HCT116 (cell line): ENCODE measurements at regions not wholly inside any gene's neighbourhood (a gene's known extent, or its start where the extent isn't known, plus 50 kb on each side); places are given as distances from the start of the nearest gene placed in this dataset.

Experiments
- ATAC-seq: fragments of 200-7000 bp; cut with Tn5 transposase; 2 replicates; pipeline ENCODE4 v1.9.1; 2020; ENCODE audit warnings: mild to moderate bottlenecking, moderate library complexity
- BruUV-seq: library from RNA; stranded (reverse); fragments of 400-500 nt; replicated peaks from 2 replicates; lab custom pipeline; 2021; lab: Mats Ljungman, UMichigan
- CTCF ChIA-PET: fragments of 300-600 bp; sonication (Branson Sonifier 250); formaldehyde crosslinking; loops from one replicate; lab custom pipeline; 2021; ENCODE audit warnings: antibody characterized with exemption; lab: Charles Lee
- POLR2A ChIA-PET: fragments of 300-600, 350-600 bp; sonication (Branson Sonifier 250); formaldehyde crosslinking; loops from one replicate; lab custom pipeline; 2021; ENCODE audit warnings: antibody characterized with exemption; lab: Charles Lee
- RAD21 ChIA-PET, 2 experiments: fragments of 300-600 bp; sonication (Branson Sonifier 250); formaldehyde crosslinking; loops; one replicate each; lab custom pipeline; 2023; ENCODE audit warnings: low total read pairs in 2 of 2; ENCODE audit not compliant: uncharacterized antibody in 2 of 2, unreplicated experiment in 2 of 2, low non-redundant PET in 1 of 2; lab: Charles Lee
- DNase-seq: peaks from one replicate; pipeline ENCODE4 v3.0.0-alpha.2; 2010; ENCODE audit warnings: low read depth, low spot score
- H2AFZ ChIP-seq: fragments of 200-600 bp; shearing (Covaris generic), sonication (generic); 2 replicates; pipeline ENCODE4 v1.6.1; 2017; ENCODE audit warnings: low read depth, mixed run types, mixed read lengths, antibody characterized with exemption, low read length; ENCODE audit not compliant: poor library complexity, severe bottlenecking
- H3K27ac ChIP-seq: 2 replicates; pipeline ENCODE4 v1.5.1; 2012; ENCODE audit warnings: low read depth, low read length
- H3K27me3 ChIP-seq: fragments of 200-600 bp; sonication (generic); 2 replicates; pipeline ENCODE4 v1.6.1; 2016; ENCODE audit warnings: mixed run types, low read length, mixed read lengths; ENCODE audit not compliant: insufficient read depth
- H3K36me3 ChIP-seq, 2 experiments: fragments of 200-500 bp in 1 of 2; fragments of 200-600 bp in 1 of 2; sonication (Bioruptor generic) in 1 of 2; sonication (generic) in 1 of 2; 2 replicates each; pipeline versions ENCODE4 v1.5.1 to v1.6.1; 2014 to 2016; ENCODE audit warnings: low read length in 2 of 2, inconsistent platforms in 1 of 2, mixed read lengths in 1 of 2, mixed run types in 1 of 2; ENCODE audit not compliant: insufficient read depth in 2 of 2, control insufficient read depth in 1 of 2
- H3K4me1 ChIP-seq, 2 experiments: fragments of 200-600 bp in 1 of 2; sonication (generic) in 1 of 2; 2 replicates each; pipeline versions ENCODE4 v1.5.1 to v1.6.1; 2012 to 2017; ENCODE audit warnings: low read length in 2 of 2, inconsistent platforms in 1 of 2, mild to moderate bottlenecking in 1 of 2, mixed read lengths in 1 of 2, mixed run types in 1 of 2, moderate library complexity in 1 of 2; ENCODE audit not compliant: insufficient read depth in 2 of 2, control insufficient read depth in 1 of 2
- H3K4me2 ChIP-seq: fragments of 200-600 bp; sonication (generic); 2 replicates; pipeline ENCODE4 v1.6.1; 2017; ENCODE audit warnings: mixed run types, low read length, mixed read lengths
- H3K4me3 ChIP-seq, 2 experiments: fragments of 200-600 bp in 1 of 2; sonication (generic) in 1 of 2; replicated peaks in 1 of 2; 2 replicates each; pipeline ENCODE4 v1.5.1; 2011 to 2016; ENCODE audit warnings: low read length in 2 of 2, control low read depth in 1 of 2, low read depth in 1 of 2, mild to moderate bottlenecking in 1 of 2, mixed read lengths in 1 of 2, mixed run types in 1 of 2
- H3K79me2 ChIP-seq: fragments of 200-600 bp; sonication (generic); 2 replicates; pipeline ENCODE4 v1.6.1; 2017; ENCODE audit warnings: mild to moderate bottlenecking, mixed run types, low read length, moderate library complexity, mixed read lengths; ENCODE audit not compliant: insufficient read depth
- H3K9ac ChIP-seq: fragments of 200-600 bp; sonication (generic); 2 replicates; pipeline ENCODE4 v1.6.1; 2016; ENCODE audit warnings: low read length, mixed read lengths
- H3K9me2 ChIP-seq: fragments of 200-600 bp; sonication (generic), shearing (Covaris generic); 2 replicates; pipeline ENCODE4 v1.6.1; 2017; ENCODE audit warnings: mixed run types, mild to moderate bottlenecking, moderate library complexity; ENCODE audit not compliant: insufficient read depth
- H3K9me3 ChIP-seq, 2 experiments: fragments of 200-500 bp in 1 of 2; fragments of 200-600 bp in 1 of 2; sonication (Bioruptor generic) in 1 of 2; sonication (generic) in 1 of 2; 2 replicates each; pipeline ENCODE4 v1.6.1; 2014 to 2017; ENCODE audit warnings: low read length in 2 of 2, mixed read lengths in 2 of 2, inconsistent platforms in 1 of 2, low read depth in 1 of 2, mild to moderate bottlenecking in 1 of 2, mixed run types in 1 of 2, moderate library complexity in 1 of 2; ENCODE audit not compliant: control insufficient read depth in 1 of 2, insufficient read depth in 1 of 2
- H4K20me1 ChIP-seq: fragments of 200-600 bp; sonication (generic), shearing (Covaris generic); 2 replicates; pipeline ENCODE4 v1.6.1; 2017; ENCODE audit warnings: mixed run types, mild to moderate bottlenecking, moderate library complexity; ENCODE audit not compliant: insufficient read depth
- CBX3 ChIP-seq: IDR thresholded peaks from 2 replicates; pipeline ENCODE4 v1.6.1; 2012; ENCODE audit warnings: low read depth
- ELF1 ChIP-seq: IDR thresholded peaks from 2 replicates; pipeline ENCODE4 v1.6.1; 2012; ENCODE audit warnings: low read depth, borderline replicate concordance
- EZH2phosphoT487 ChIP-seq: fragments of 200-600 bp; IDR thresholded peaks from 2 replicates; pipeline ENCODE4 v1.6.1; 2018; ENCODE audit warnings: antibody characterized with exemption, borderline replicate concordance
- FOSL1 ChIP-seq: IDR thresholded peaks from 2 replicates; pipeline ENCODE4 v1.6.1; 2012; ENCODE audit warnings: low read depth
- JUND ChIP-seq: IDR thresholded peaks from 2 replicates; pipeline ENCODE4 v1.6.1; 2012
- POLR2AphosphoS5 ChIP-seq: IDR thresholded peaks from 2 replicates; pipeline ENCODE4 v1.6.1; 2011; ENCODE audit warnings: mild to moderate bottlenecking, low read depth, low read length, moderate library complexity
- RAD21 ChIP-seq: IDR thresholded peaks from 2 replicates; pipeline ENCODE4 v1.6.1; 2012; ENCODE audit warnings: low read depth, mild to moderate bottlenecking
- SIN3A ChIP-seq: IDR thresholded peaks from 2 replicates; pipeline ENCODE4 v1.6.1; 2012; ENCODE audit warnings: low read depth
- SP1 ChIP-seq: IDR thresholded peaks from 2 replicates; pipeline ENCODE4 v1.6.1; 2012; ENCODE audit warnings: low read depth
- SRF ChIP-seq: IDR thresholded peaks from 2 replicates; pipeline ENCODE4 v1.6.1; 2012; ENCODE audit warnings: low read depth
- TCF7L2 ChIP-seq: IDR thresholded peaks from 2 replicates; pipeline ENCODE4 v1.7.0; 2011; ENCODE audit warnings: borderline replicate concordance, inconsistent platforms; ENCODE audit not compliant: insufficient read depth, insufficient read length; ENCODE audit errors: extremely low read depth
- ZNF274 ChIP-seq: fragments of 200-500 bp; sonication (Bioruptor generic); IDR thresholded peaks from 2 replicates; pipeline ENCODE4 v1.6.1; 2014; ENCODE audit warnings: mild to moderate bottlenecking, low read depth, low read length, inconsistent platforms
- intact Hi-C: fragments of 100-400 bp; cut with micrococcal nuclease; formaldehyde crosslinking; loops from 2 replicates; pipeline ENCODE4 v1.10.0; 2022
- TF ChIP-seq, protein P1 (sequence below), 3 experiments: fragments of 200-600 bp in 1 of 3; sonication (generic) in 1 of 3; IDR thresholded peaks in 2 of 3; conservative IDR thresholded peaks in 1 of 3; 2 replicates each; pipeline ENCODE4 v1.5.1; 2012 to 2017; ENCODE audit warnings: low read depth in 2 of 3, low read length in 2 of 3, antibody characterized with exemption in 1 of 3, borderline replicate concordance in 1 of 3, control low read depth in 1 of 3, mild to moderate bottlenecking in 1 of 3, mixed read lengths in 1 of 3, mixed run types in 1 of 3, moderate library complexity in 1 of 3; ENCODE audit not compliant: insufficient read depth in 1 of 3
- TF ChIP-seq, protein P2 (sequence below): IDR thresholded peaks from 2 replicates; pipeline ENCODE4 v1.6.1; 2011; ENCODE audit warnings: mild to moderate bottlenecking, low read length, moderate library complexity; ENCODE audit not compliant: insufficient replicate concordance; ENCODE audit errors: extremely low read depth

DNA sequence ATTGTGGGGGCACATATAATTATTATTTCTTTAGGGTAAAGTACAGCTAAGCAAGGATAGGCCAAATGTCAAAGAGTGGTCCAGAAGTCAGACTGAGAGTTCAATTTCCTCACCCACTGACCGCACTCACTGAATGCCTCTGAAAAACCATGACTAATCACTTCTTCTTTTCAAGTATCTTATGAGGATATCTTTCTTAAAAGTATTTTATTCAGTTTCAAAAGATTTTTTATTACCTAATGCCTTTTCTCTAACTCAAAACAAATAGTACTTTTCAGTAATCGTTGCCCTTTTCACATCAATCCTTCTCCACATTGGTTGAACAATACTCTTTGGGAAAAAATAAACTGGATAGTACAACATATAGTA lies 61.7 kb upstream of the CAMK2D start:
- ATAC-seq (no peak), DNase-seq (no peak)
- no peaks in the 10 kb centered on the region for H3K9me2 ChIP-seq
- no peak for TF ChIP-seq SRF
- TF ChIP-seq, protein P1, sequence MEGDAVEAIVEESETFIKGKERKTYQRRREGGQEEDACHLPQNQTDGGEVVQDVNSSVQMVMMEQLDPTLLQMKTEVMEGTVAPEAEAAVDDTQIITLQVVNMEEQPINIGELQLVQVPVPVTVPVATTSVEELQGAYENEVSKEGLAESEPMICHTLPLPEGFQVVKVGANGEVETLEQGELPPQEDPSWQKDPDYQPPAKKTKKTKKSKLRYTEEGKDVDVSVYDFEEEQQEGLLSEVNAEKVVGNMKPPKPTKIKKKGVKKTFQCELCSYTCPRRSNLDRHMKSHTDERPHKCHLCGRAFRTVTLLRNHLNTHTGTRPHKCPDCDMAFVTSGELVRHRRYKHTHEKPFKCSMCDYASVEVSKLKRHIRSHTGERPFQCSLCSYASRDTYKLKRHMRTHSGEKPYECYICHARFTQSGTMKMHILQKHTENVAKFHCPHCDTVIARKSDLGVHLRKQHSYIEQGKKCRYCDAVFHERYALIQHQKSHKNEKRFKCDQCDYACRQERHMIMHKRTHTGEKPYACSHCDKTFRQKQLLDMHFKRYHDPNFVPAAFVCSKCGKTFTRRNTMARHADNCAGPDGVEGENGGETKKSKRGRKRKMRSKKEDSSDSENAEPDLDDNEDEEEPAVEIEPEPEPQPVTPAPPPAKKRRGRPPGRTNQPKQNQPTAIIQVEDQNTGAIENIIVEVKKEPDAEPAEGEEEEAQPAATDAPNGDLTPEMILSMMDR (IDR thresholded peaks at IDR 0.05 in 2 of 3, conservative IDR thresholded peaks at IDR 0.05 in 1 of 3; ENCODE audit: borderline replicate concordance in 1 of 3, insufficient read depth in 1 of 3, low read depth in 2 of 3, low read length in 2 of 3) = no peak
- TF ChIP-seq ELF1 = no peak
- no peak for TF ChIP-seq SIN3A
- TF ChIP-seq FOSL1 = no peak
- TF ChIP-seq CBX3 = no peak
- no peak for TF ChIP-seq EZH2phosphoT487
- TF ChIP-seq, protein P2, sequence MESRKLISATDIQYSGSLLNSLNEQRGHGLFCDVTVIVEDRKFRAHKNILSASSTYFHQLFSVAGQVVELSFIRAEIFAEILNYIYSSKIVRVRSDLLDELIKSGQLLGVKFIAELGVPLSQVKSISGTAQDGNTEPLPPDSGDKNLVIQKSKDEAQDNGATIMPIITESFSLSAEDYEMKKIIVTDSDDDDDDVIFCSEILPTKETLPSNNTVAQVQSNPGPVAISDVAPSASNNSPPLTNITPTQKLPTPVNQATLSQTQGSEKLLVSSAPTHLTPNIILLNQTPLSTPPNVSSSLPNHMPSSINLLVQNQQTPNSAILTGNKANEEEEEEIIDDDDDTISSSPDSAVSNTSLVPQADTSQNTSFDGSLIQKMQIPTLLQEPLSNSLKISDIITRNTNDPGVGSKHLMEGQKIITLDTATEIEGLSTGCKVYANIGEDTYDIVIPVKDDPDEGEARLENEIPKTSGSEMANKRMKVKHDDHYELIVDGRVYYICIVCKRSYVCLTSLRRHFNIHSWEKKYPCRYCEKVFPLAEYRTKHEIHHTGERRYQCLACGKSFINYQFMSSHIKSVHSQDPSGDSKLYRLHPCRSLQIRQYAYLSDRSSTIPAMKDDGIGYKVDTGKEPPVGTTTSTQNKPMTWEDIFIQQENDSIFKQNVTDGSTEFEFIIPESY = no peak
- TF ChIP-seq RAD21 = no peak
- no peak for TF ChIP-seq ZNF274
- TF ChIP-seq POLR2AphosphoS5 = no peak
- TF ChIP-seq SP1 = no peak
- no peak for TF ChIP-seq TCF7L2
- no peak for TF ChIP-seq JUND
- no peak overlapping the region for H3K4me3 ChIP-seq
- ChIA-PET POLR2A (no interaction called here), CTCF (no interaction called here), RAD21 (no interaction called here)
- H3K36me3 ChIP-seq = no peaks in the 10 kb centered on the region
- no peaks in the 10 kb centered on the region for H3K4me1 ChIP-seq
- no peak overlapping the region for H3K4me2 ChIP-seq
- no peaks in the 10 kb centered on the region for H3K27me3 ChIP-seq
- no TSS peak for BruUV-seq
- H3K9me3 ChIP-seq = no peaks in the 10 kb centered on the region
- intact Hi-C loops = no loop called here
- H4K20me1 ChIP-seq = no peaks in the 10 kb centered on the region
- H3K27ac ChIP-seq = no peak overlapping the region
- no peaks in the 10 kb centered on the region for H3K79me2 ChIP-seq
- H2AFZ ChIP-seq = no peak overlapping the region
- no peak overlapping the region for H3K9ac ChIP-seq
